Epithelial cell of prostate (primary cell): ENCODE measurements at regions not wholly inside any gene's neighbourhood (a gene's known extent, or its start where the extent isn't known, plus 50 kb on each side); places are given as distances from the start of the nearest gene placed in this dataset.

Experiments used
- DNase-seq: peaks from one replicate; pipeline ENCODE4 v3.0.0-alpha.2; 2011; ENCODE audit warnings: low read depth, low spot score
- H3K27ac ChIP-seq: fragments of 450-650 bp; 2 replicates; pipeline ENCODE4 v1.5.1; 2017; ENCODE audit warnings: mild to moderate bottlenecking

GRCh38 chr4:84046551-84046950, 452.5 kb downstream of the NKX6-1 start:
- no peak for DNase-seq
- H3K27ac ChIP-seq: no peak overlapping the region

- no peak for DNase-seq
- H3K27ac ChIP-seq: no peak overlapping the region
Measured at GRCh38 chr4:84041426-84041825, 457.7 kb downstream of the NKX6-1 start.

- H3K27ac ChIP-seq: no peak overlapping the region
- no peak for DNase-seq
Measured at GRCh38 chr4:84035568-84035967, 463.5 kb downstream of the NKX6-1 start.

- no peak for DNase-seq
Measured at GRCh38 chr4:84032372-84032771, 466.7 kb downstream of the NKX6-1 start.

GRCh38 chr4:84031401-84031800, 467.7 kb downstream of the NKX6-1 start:
- H3K27ac ChIP-seq: no peak overlapping the region
- DNase-seq: no peak

More at GRCh38 chr4:84032372-84032771, 466.7 kb downstream of the NKX6-1 start:
- no peak overlapping the region for H3K27ac ChIP-seq

GRCh38 chr4:84028340-84028739, 470.8 kb downstream of the NKX6-1 start:
- no peak overlapping the region for H3K27ac ChIP-seq
- DNase-seq: no peak

- DNase-seq: no peak
- H3K27ac ChIP-seq: no peak overlapping the region
Measured at GRCh38 chr4:84024405-84024804, 474.7 kb downstream of the NKX6-1 start.

GRCh38 chr4:84022564-84022963, 476.5 kb downstream of the NKX6-1 start:
- DNase-seq: no peak
- no peak overlapping the region for H3K27ac ChIP-seq

GRCh38 chr4:84019626-84020025, 479.5 kb downstream of the NKX6-1 start:
- no peak for DNase-seq
- no peak overlapping the region for H3K27ac ChIP-seq

GRCh38 chr4:84003046-84003445, 467.1 kb downstream of the GPAT3 start:
- no peak for DNase-seq
- no peak overlapping the region for H3K27ac ChIP-seq

GRCh38 chr4:84001876-84002569, 466.1 kb downstream of the GPAT3 start:
- no peak for DNase-seq
- H3K27ac ChIP-seq: no peak overlapping the region

GRCh38 chr4:83996254-83996653, 460.3 kb downstream of the GPAT3 start:
- no peak overlapping the region for H3K27ac ChIP-seq
- DNase-seq: no peak

- H3K27ac ChIP-seq: no peak overlapping the region
- DNase-seq: no peak
Measured at GRCh38 chr4:83993774-83994173, 457.9 kb downstream of the GPAT3 start.

- DNase-seq: no peak
- H3K27ac ChIP-seq: no peak overlapping the region
Measured at GRCh38 chr4:83989835-83990234, 453.9 kb downstream of the GPAT3 start.

GRCh38 chr4:83981156-83981555, 445.2 kb downstream of the GPAT3 start:
- H3K27ac ChIP-seq: no peak overlapping the region
- DNase-seq: no peak

- DNase-seq: no peak
- H3K27ac ChIP-seq: no peak overlapping the region
Measured at GRCh38 chr4:83979773-83980172, 443.9 kb downstream of the GPAT3 start.

GRCh38 chr4:83974111-83974780, 438.3 kb downstream of the GPAT3 start:
- DNase-seq: peak; percentile 51
- peak overlapping the region; percentile 25 for H3K27ac ChIP-seq

- H3K27ac ChIP-seq: no peak overlapping the region
- DNase-seq: no peak
Measured at GRCh38 chr4:83964996-83965541, 429.2 kb downstream of the GPAT3 start.

- no peak overlapping the region for H3K27ac ChIP-seq
- no peak for DNase-seq
Measured at GRCh38 chr4:83962492-83962891, 426.6 kb downstream of the GPAT3 start.

- DNase-seq: no peak
- H3K27ac ChIP-seq: no peak overlapping the region
Measured at GRCh38 chr4:83961575-83961974, 425.7 kb downstream of the GPAT3 start.

- no peak overlapping the region for H3K27ac ChIP-seq
- no peak for DNase-seq
Measured at GRCh38 chr4:83959160-83959559, 423.3 kb downstream of the GPAT3 start.

- no peak for DNase-seq
- H3K27ac ChIP-seq: no peak overlapping the region
Measured at GRCh38 chr4:83947830-83948193, 411.9 kb downstream of the GPAT3 start.
